H1 (cell line): ENCODE measurements at regions not wholly inside any gene's neighbourhood (a gene's known extent, or its start where the extent isn't known, plus 50 kb on each side); places are given as distances from the start of the nearest gene placed in this dataset.

Source experiments
- CTCF ChIA-PET: fragments of 300-600 bp; sonication (Branson Sonifier 250); formaldehyde crosslinking; loops from one replicate; lab custom pipeline; 2021; ENCODE audit not compliant: partially characterized antibody; lab: Charles Lee
- POLR2A ChIA-PET: fragments of 300-600 bp; sonication (Branson Sonifier 250); formaldehyde crosslinking; loops from one replicate; lab custom pipeline; 2021; ENCODE audit warnings: inconsistent platforms; ENCODE audit not compliant: partially characterized antibody; lab: Charles Lee
- DNase-seq, 2 experiments: peaks; one replicate each; pipeline versions ENCODE4 v3.0.0 to v3.0.0-alpha.2; 2010 to 2022; ENCODE audit warnings: low spot score in 2 of 2, low read depth in 1 of 2, mixed read lengths in 1 of 2
- FAIRE-seq: peaks from 2 replicates; lab custom pipeline; 2011; peaks lifted over from hg19 to GRCh38; lab: Jason Lieb, UNC
- H2AFZ ChIP-seq: 2 replicates; pipeline ENCODE4 v1.8.1; 2012; ENCODE audit warnings: low read length, inconsistent platforms
- H2AK5ac ChIP-seq: 2 replicates; pipeline ENCODE4 v1.6.1; 2013; ENCODE audit warnings: low read depth, low read length
- H2BK120ac ChIP-seq: replicated peaks from 2 replicates; pipeline ENCODE3; 2013; ENCODE audit warnings: low read depth, low read length, inconsistent platforms
- H2BK12ac ChIP-seq: 2 replicates; pipeline ENCODE4 v1.6.1; 2013; ENCODE audit warnings: low read depth, low read length
- H2BK15ac ChIP-seq: 2 replicates; pipeline ENCODE4 v1.6.1; 2013; ENCODE audit warnings: low read length
- H2BK20ac ChIP-seq: 2 replicates; pipeline ENCODE4 v1.6.1; 2013; ENCODE audit warnings: low read length
- H2BK5ac ChIP-seq: 2 replicates; pipeline ENCODE4 v1.6.1; 2013; ENCODE audit warnings: low read depth, low read length
- H3K14ac ChIP-seq: 2 replicates; pipeline ENCODE4 v1.6.1; 2013; ENCODE audit warnings: inconsistent platforms; ENCODE audit not compliant: insufficient read length
- H3K18ac ChIP-seq: 2 replicates; pipeline ENCODE4 v1.6.1; 2013; ENCODE audit warnings: low read length; ENCODE audit errors: extremely low read depth
- H3K23ac ChIP-seq: 2 replicates; pipeline ENCODE4 v1.6.1; 2013; ENCODE audit warnings: inconsistent platforms; ENCODE audit not compliant: insufficient read length
- H3K23me2 ChIP-seq: 2 replicates; pipeline ENCODE4 v1.6.1; 2013; ENCODE audit warnings: low read depth, low read length
- H3K27ac ChIP-seq: 2 replicates; pipeline ENCODE4 v1.6.1; 2011; ENCODE audit warnings: low read depth, low read length, inconsistent platforms
- H3K27me3 ChIP-seq, 4 experiments: replicated peaks in 1 of 4; 1 replicate in 1 of 4; 2 replicates in 3 of 4; pipeline versions ENCODE4 v1.6.1 to v1.8.1; 2011 to 2013; ENCODE audit warnings: low read length in 3 of 4, mild to moderate bottlenecking in 3 of 4, inconsistent platforms in 2 of 4, mixed read lengths in 2 of 4, moderate library complexity in 1 of 4; ENCODE audit not compliant: control insufficient read depth in 3 of 4, insufficient read depth in 3 of 4; ENCODE audit errors: extremely low read depth in 1 of 4
- H3K36me3 ChIP-seq, 4 experiments: 2 replicates each; pipeline versions ENCODE4 v1.6.1 to v1.8.1; 2011 to 2013; ENCODE audit warnings: mild to moderate bottlenecking in 4 of 4, low read length in 3 of 4, moderate library complexity in 2 of 4, control low read depth in 1 of 4, inconsistent platforms in 1 of 4; ENCODE audit not compliant: insufficient read depth in 4 of 4, control insufficient read depth in 2 of 4
- H3K4ac ChIP-seq: replicated peaks from 2 replicates; pipeline ENCODE3; 2013; ENCODE audit warnings: low read length, low read depth, mixed read lengths, inconsistent platforms; ENCODE audit not compliant: insufficient read length
- H3K4me1 ChIP-seq, 4 experiments: replicated peaks in 1 of 4; 1 replicate in 1 of 4; 2 replicates in 3 of 4; pipeline versions ENCODE4 v1.6.1 to v1.8.1; 2011 to 2013; ENCODE audit warnings: low read length in 3 of 4, inconsistent platforms in 2 of 4, mixed read lengths in 1 of 4; ENCODE audit not compliant: insufficient read depth in 4 of 4, control insufficient read depth in 3 of 4
- H3K4me2 ChIP-seq, 2 experiments: 2 replicates each; pipeline versions ENCODE4 v1.6.1 to v1.8.1; 2011 to 2013; ENCODE audit warnings: low read depth in 2 of 2, low read length in 2 of 2, control low read depth in 1 of 2, inconsistent platforms in 1 of 2, mild to moderate bottlenecking in 1 of 2; ENCODE audit not compliant: insufficient read depth in 1 of 2
- H3K4me3 ChIP-seq, 4 experiments: fragments of 200-600, 300-600 bp in 1 of 4; sonication (generic), shearing (Covaris generic), sonication (Bioruptor Twin) in 1 of 4; 2 replicates each; pipeline versions ENCODE4 v1.5.1 to v1.8.1; 2011 to 2016; ENCODE audit warnings: low read length in 4 of 4, low read depth in 3 of 4, control low read depth in 2 of 4, inconsistent platforms in 2 of 4, mild to moderate bottlenecking in 2 of 4, mixed read lengths in 1 of 4, moderate library complexity in 1 of 4; ENCODE audit not compliant: insufficient read depth in 2 of 4; ENCODE audit errors: extremely low read depth in 1 of 4
- H3K56ac ChIP-seq: replicated peaks from 2 replicates; pipeline ENCODE3; 2013; ENCODE audit warnings: low read depth, mild to moderate bottlenecking, mixed read lengths, low read length, inconsistent platforms; ENCODE audit not compliant: insufficient read length
- H3K79me1 ChIP-seq: 2 replicates; pipeline ENCODE4 v1.6.1; 2013; ENCODE audit warnings: low read depth, low read length, control low read depth
- H3K79me2 ChIP-seq, 2 experiments: 2 replicates each; pipeline versions ENCODE4 v1.6.1 to v1.8.1; 2012 to 2013; ENCODE audit warnings: low read length in 2 of 2, mild to moderate bottlenecking in 2 of 2, inconsistent platforms in 1 of 2; ENCODE audit not compliant: insufficient read depth in 2 of 2, control insufficient read depth in 1 of 2
- H3K9ac ChIP-seq, 4 experiments: replicated peaks in 1 of 4; 1 replicate in 1 of 4; 2 replicates in 3 of 4; pipeline versions ENCODE4 v1.6.1 to v1.8.1; 2011 to 2013; ENCODE audit warnings: low read depth in 3 of 4, low read length in 3 of 4, control low read depth in 2 of 4, mild to moderate bottlenecking in 2 of 4, moderate library complexity in 2 of 4, inconsistent platforms in 1 of 4; ENCODE audit errors: extremely low read depth in 1 of 4
- H3K9me3 ChIP-seq, 2 experiments: 2 replicates each; pipeline versions ENCODE4 v1.6.1 to v1.8.1; 2012 to 2013; ENCODE audit warnings: mild to moderate bottlenecking in 2 of 2, moderate library complexity in 2 of 2, control low read depth in 1 of 2, inconsistent platforms in 1 of 2, low read depth in 1 of 2, low read length in 1 of 2, mixed read lengths in 1 of 2; ENCODE audit not compliant: insufficient read depth in 2 of 2
- H4K20me1 ChIP-seq, 2 experiments: replicated peaks in 1 of 2; 2 replicates each; pipeline versions ENCODE3 to v1.8.1; 2011 to 2013; ENCODE audit warnings: inconsistent platforms in 2 of 2, low read length in 2 of 2, mild to moderate bottlenecking in 1 of 2; ENCODE audit not compliant: insufficient read depth in 2 of 2, control insufficient read depth in 1 of 2
- H4K5ac ChIP-seq: 2 replicates; pipeline ENCODE4 v1.6.1; 2013; ENCODE audit warnings: low read length, low read depth, mixed read lengths, inconsistent platforms; ENCODE audit not compliant: insufficient read length
- H4K8ac ChIP-seq: 2 replicates; pipeline ENCODE4 v1.8.0; 2013; ENCODE audit warnings: mild to moderate bottlenecking, moderate library complexity, low read length, inconsistent platforms; ENCODE audit not compliant: insufficient read depth; ENCODE audit errors: extremely low read depth
- H4K91ac ChIP-seq: replicated peaks from 2 replicates; pipeline ENCODE3; 2013; ENCODE audit warnings: low read length, mixed read lengths, inconsistent platforms; ENCODE audit not compliant: insufficient read length
- BCL11A ChIP-seq, 2 experiments: IDR thresholded peaks; one replicate each; pipeline ENCODE4 v1.6.1; 2011; ENCODE audit warnings: low read depth in 2 of 2, low read length in 2 of 2, mild to moderate bottlenecking in 2 of 2
- RAD21 ChIP-seq, 2 experiments: IDR thresholded peaks in 1 of 2; conservative IDR thresholded peaks in 1 of 2; 2 replicates each; pipeline ENCODE4 v1.6.1; 2011; ENCODE audit warnings: low read depth in 2 of 2, low read length in 2 of 2, improper control_type of control experiment in 1 of 2, inconsistent platforms in 1 of 2, mild to moderate bottlenecking in 1 of 2, moderate library complexity in 1 of 2
- SAP30 ChIP-seq: fragments of 300-600 bp; sonication (generic); IDR thresholded peaks from 2 replicates; pipeline ENCODE4 v1.7.1; 2012; ENCODE audit warnings: low read length, moderate library complexity, mild to moderate bottlenecking, inconsistent platforms; ENCODE audit not compliant: insufficient read depth, insufficient replicate concordance
- SIRT6 ChIP-seq: IDR thresholded peaks from one replicate; pipeline ENCODE4 v1.7.1; 2012; ENCODE audit warnings: low read length, inconsistent platforms
- WGBS, 2 experiments: shearing (Covaris generic) in 1 of 2; methylation state at CpG; one replicate each; pipeline versions ENCODE4 v1.1.6 to v1.1.7; 2013 to 2015; ENCODE audit warnings: low lambda C conversion rate in 2 of 2, mixed read lengths in 2 of 2, inconsistent platforms in 1 of 2, low coverage in 1 of 2, missing lambda C conversion rate in 1 of 2; ENCODE audit not compliant: insufficient replicate concordance in 2 of 2, insufficient coverage in 1 of 2, insufficient read length in 1 of 2; ENCODE audit errors: extremely low coverage in 1 of 2, missing lambda C conversion rate in 1 of 2; 5-methylcytosine and 5-hydroxymethylcytosine counted together
- TF ChIP-seq, protein P1 (sequence below), 3 experiments: IDR thresholded peaks; 1 replicate in 2 of 3; 2 replicates in 1 of 3; pipeline versions ENCODE4 v1.5.1 to v1.6.1; 2011; ENCODE audit warnings: low read length in 3 of 3, mild to moderate bottlenecking in 3 of 3, inconsistent platforms in 2 of 3, low read depth in 1 of 3, moderate library complexity in 1 of 3; ENCODE audit not compliant: insufficient read depth in 1 of 3; ENCODE audit errors: control extremely low read depth in 1 of 3

DNA sequence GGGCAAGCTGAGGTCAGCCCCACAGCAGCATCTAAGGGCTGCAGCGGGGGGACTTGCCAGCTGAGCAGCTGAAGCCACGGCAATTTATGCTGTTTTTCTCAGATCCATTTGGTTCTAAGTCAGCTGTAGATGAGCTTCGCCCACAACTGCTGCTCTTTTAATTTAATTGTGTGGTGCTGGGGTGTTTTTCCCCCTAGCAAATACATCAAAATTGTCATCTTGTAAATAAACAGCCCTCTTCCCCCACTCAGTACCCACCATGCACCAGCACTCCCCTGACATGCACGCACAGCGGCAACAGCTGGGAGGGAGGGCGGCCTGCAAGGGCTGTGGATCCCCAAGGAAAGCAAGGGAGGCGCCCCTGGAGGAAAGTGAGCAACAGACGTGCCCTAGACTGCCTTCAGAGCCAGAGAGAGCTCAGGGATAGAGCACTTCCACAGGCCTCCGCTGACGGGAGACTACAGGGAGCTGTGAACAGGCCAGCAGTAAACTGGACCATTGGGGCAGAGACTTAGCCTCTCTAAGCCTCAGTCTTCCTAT lies 149.5 kb downstream of the TMEM132E start:
- Histone ChIP-seq H4K20me1 (no peaks in the 10 kb centered on the region), H2BK15ac (no peak overlapping the region), H3K14ac (no peak overlapping the region), H2BK20ac (no peak overlapping the region), H2AFZ (no peak overlapping the region), H2BK5ac (no peak overlapping the region), H3K4me2 (no peak overlapping the region), H3K23me2 (no peaks in the 10 kb centered on the region), H3K56ac (no peak overlapping the region), H4K5ac (no peak overlapping the region), H3K4ac (no peak overlapping the region), H3K9ac (no peak overlapping the region), H4K91ac (no peak overlapping the region), H3K79me2 (no peaks in the 10 kb centered on the region), H4K8ac (no peak overlapping the region), H3K4me1 (no peaks in the 10 kb centered on the region; a peak in 1 of 7 replicates), H3K23ac (no peak overlapping the region), H3K36me3 (no peaks in the 10 kb centered on the region), H2BK120ac (no peak overlapping the region), H3K79me1 (no peaks in the 10 kb centered on the region), H3K18ac (no peak overlapping the region), H3K9me3 (peaks cover 4 to 5% of the 10 kb centered on the region in 2 experiments; a peak in 1 of 4 replicates), H3K4me3 (no peak overlapping the region), H3K27ac (no peak overlapping the region), H3K27me3 (no peaks in the 10 kb centered on the region; a peak in 1 of 7 replicates), H2BK12ac (no peak overlapping the region), H2AK5ac (no peak overlapping the region)
- ChIA-PET POLR2A (no interaction called here), CTCF (interaction anchor here (1.1 to 1.6 kb wide), 4 partner anchors 10 to 166 kb away, joined by 3 to 7 read pairs (median 4); no protein-coding TSS in a partner anchor)
- no peak for TF ChIP-seq SAP30
- TF ChIP-seq SIRT6 = no peak
- TF ChIP-seq, protein P1, sequence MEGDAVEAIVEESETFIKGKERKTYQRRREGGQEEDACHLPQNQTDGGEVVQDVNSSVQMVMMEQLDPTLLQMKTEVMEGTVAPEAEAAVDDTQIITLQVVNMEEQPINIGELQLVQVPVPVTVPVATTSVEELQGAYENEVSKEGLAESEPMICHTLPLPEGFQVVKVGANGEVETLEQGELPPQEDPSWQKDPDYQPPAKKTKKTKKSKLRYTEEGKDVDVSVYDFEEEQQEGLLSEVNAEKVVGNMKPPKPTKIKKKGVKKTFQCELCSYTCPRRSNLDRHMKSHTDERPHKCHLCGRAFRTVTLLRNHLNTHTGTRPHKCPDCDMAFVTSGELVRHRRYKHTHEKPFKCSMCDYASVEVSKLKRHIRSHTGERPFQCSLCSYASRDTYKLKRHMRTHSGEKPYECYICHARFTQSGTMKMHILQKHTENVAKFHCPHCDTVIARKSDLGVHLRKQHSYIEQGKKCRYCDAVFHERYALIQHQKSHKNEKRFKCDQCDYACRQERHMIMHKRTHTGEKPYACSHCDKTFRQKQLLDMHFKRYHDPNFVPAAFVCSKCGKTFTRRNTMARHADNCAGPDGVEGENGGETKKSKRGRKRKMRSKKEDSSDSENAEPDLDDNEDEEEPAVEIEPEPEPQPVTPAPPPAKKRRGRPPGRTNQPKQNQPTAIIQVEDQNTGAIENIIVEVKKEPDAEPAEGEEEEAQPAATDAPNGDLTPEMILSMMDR (IDR thresholded peaks at IDR 0.05; ENCODE audit: control extremely low read depth in 1 of 3, insufficient read depth in 1 of 3, low read depth in 1 of 3, low read length in 3 of 3) = peak in 1 of 3 experiments; percentile 17; a peak in 1 of 4 replicates
- peak in 1 of 2 experiments; percentile 32; a peak in 3 of 4 replicates for TF ChIP-seq RAD21 (IDR thresholded peaks at IDR 0.05 in 1 of 2, conservative IDR thresholded peaks at IDR 0.05 in 1 of 2; ENCODE audit: low read depth in 2 of 2, low read length in 2 of 2)
- TF ChIP-seq BCL11A (IDR thresholded peaks at IDR 0.05; ENCODE audit: low read depth in 2 of 2, low read length in 2 of 2) = no peak
- FAIRE-seq = no peak
- 71% methylated on average over 10 of the region's 10 CpGs; no CpG with 5 or more reads in 1 of the 2 experiments for WGBS, 2 experiments
- peak in 1 of 2 experiments; percentile 52 for DNase-seq
